GM21423 (cell line): ENCODE measurements at regions not wholly inside any gene's neighbourhood (a gene's known extent, or its start where the extent isn't known, plus 50 kb on each side); places are given as distances from the start of the nearest gene placed in this dataset.
A peak's percentile ranks its signal among the peaks of the same experiment; 100 is the strongest.

Experiments
- ATAC-seq: cut with Tn5 transposase; IDR thresholded peaks from one replicate; pipeline ENCODE4 v1.9.1; 2021; ENCODE audit warnings: mild to moderate bottlenecking, moderate library complexity; ENCODE audit not compliant: unreplicated experiment

DNA sequence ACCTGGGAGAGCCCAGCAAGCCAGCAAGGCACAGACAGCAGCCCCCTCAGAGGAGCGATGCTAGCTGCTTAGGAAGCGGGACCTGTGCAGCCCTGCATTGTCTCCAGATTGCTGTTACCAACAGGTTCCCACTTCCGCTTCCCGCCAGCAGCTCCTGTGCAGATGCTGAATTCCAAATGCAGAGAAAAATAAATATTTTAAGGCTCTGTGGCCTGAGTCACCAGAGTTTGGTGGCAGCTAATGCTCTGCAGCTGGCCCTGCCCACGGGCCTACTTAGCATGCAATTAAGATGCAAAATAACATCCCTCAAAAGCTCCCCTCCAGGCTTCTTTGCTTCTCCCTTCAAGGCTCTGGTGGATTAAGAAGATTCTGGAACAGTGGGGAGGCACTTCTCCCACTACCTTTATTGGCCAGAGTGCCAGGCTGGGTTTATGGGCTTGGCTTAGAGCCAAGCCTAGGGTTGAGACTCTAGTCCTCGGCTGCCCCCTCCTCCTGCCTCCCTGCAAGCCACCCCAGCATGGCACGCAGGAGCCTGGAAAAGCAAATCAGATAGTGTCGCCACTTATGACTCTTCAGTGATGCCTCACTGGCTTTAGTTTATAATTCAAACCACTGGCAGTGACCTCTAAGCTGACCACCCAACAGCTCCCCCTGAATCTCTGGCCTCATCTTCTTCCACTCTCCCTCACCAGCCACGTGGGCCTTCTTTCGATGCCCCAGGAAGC, 207.1 kb upstream of the ZC3H12A start:
- ATAC-seq: no peak

- no peak for ATAC-seq
Measured at GRCh38 chr1:37270639-37271038, 203.7 kb upstream of the ZC3H12A start.

DNA sequence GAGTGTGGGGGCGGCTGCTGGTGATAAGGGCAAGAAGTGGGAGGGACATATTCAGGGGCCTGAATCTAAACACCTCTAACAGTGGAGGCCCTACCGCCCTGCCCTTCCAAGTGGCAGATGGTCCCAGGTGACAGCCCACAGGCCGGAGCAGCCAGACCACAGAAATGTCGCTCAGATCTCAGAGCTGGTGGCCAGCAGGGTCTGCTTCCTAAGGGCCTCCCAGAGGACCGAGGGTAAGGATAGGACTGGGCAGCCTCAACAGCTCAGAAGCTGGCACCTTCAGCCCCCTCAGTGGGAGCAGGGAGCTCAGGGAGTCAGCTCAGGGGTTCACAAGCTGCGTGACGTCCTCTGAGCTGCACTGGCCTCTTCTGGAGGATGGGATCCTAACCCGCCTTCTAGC, 201.8 kb upstream of the ZC3H12A start:
- ATAC-seq: no peak

GRCh38 chr1:37274486-37274885, 199.9 kb upstream of the ZC3H12A start:
- ATAC-seq: no peak

DNA sequence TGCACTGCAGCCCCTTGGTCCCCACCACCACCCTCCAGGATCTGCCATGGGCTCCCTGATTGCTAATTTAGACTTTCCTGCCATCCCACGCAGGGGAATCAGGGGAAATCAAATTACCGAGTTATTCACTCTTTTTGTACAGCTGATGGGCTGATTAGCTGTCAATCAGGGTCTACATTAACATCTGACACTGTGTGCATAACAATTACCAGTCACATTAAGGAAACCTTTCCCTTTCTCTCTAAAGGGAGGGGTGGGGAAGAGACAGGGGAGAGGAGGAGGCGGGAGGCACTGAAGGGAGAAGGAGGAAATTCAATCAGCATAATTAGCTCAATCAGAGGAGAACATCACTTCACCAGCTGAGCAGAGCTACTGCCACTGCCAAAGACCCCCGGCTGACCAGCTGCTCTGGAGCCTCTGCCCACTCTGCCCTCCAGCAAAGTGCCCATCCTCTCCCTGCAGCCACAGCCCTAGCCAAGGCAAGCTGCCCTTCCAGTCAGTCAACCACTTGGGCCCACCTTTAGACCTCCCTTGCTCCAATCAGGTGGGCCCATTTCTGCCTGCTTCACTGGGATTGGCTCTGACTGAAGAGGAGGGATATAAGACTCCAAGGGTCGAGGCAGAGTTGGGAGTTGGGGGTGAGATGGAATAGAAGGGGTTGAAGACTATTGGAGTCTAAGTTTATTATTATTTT, 199.3 kb upstream of the ZC3H12A start:
- ATAC-seq: no peak

GRCh38 chr1:37277366-37277765, 197.0 kb upstream of the ZC3H12A start:
- no peak for ATAC-seq

GRCh38 chr1:37281354-37281753, 193.0 kb upstream of the ZC3H12A start:
- no peak for ATAC-seq

- no peak for ATAC-seq
Measured at GRCh38 chr1:37282764-37283163, 191.6 kb upstream of the ZC3H12A start.

GRCh38 chr1:37284053-37284452, 190.3 kb upstream of the ZC3H12A start:
- ATAC-seq: no peak

DNA sequence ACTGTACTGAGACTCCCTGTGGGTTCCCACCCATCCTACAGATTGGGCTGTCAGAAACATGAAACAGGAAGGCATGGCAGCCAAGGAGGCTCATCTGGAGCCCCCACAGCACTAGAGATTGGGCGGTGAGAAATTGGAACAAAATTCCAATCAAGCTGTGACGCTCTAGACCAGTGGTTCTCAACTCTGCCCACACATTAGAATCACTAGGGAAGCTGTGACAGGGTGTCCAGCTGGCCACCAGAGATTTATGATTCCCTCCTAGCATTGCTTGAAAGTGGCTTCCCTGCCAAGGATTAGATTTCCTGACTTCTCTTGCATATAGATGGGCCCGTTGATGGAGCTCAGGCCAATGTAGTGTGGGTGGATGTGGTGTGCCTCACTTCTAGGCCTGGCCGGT, 187.5 kb upstream of the ZC3H12A start:
- ATAC-seq: no peak

GRCh38 chr1:37288900-37289299, 185.5 kb upstream of the ZC3H12A start:
- ATAC-seq: peak; percentile 94

- no peak for ATAC-seq
Measured at GRCh38 chr1:37290718-37291117, 183.7 kb upstream of the ZC3H12A start.

- ATAC-seq: no peak
Measured at GRCh38 chr1:37292789-37293188, 181.6 kb upstream of the ZC3H12A start.

DNA sequence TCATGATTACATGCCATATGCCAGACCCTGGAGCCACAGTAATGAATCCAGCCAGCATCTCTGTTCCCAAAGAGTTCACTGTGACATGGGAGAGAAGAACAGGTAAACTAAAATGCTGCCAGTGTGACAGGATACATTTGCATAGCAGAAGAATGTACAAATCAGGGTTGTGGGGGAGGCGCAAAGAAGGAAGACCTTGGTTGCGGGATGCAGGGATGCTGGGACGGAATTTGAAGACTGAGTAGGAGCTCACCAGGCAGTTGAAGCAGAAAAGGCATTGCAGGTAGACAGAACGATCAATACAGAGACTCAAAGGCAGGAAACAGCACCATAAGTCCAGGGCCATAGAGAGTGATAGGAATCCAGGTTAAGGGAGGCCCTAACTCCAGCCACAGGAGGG, 180.3 kb upstream of the ZC3H12A start:
- ATAC-seq: no peak

- no peak for ATAC-seq
Measured at GRCh38 chr1:37294529-37294928, 179.9 kb upstream of the ZC3H12A start.

GRCh38 chr1:37298769-37299168, 175.6 kb upstream of the ZC3H12A start:
- no peak for ATAC-seq

DNA sequence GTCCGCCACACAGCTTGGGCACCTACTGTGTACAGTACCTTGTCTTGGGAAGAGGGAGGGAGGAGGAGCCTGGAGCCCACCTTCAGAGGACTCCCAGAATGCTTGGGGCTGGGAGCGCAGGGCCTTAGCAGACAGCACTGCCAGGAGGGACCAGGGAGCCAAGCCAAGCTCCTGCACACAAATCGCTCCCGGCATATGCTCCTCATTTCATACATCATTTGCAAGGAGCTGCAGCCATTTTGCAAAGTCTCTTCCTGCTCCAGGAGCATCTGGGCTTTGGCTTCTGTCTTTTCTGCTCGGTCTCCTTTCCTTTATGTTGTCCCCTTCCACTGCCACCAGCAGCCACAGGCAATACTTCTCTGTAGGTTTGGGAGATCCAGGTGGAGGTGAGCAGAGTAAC, 175.2 kb upstream of the ZC3H12A start:
- ATAC-seq: no peak

GRCh38 chr1:37303884-37304574, 170.4 kb upstream of the ZC3H12A start:
- ATAC-seq: no peak

GRCh38 chr1:37305108-37305507, 169.3 kb upstream of the ZC3H12A start:
- no peak for ATAC-seq

DNA sequence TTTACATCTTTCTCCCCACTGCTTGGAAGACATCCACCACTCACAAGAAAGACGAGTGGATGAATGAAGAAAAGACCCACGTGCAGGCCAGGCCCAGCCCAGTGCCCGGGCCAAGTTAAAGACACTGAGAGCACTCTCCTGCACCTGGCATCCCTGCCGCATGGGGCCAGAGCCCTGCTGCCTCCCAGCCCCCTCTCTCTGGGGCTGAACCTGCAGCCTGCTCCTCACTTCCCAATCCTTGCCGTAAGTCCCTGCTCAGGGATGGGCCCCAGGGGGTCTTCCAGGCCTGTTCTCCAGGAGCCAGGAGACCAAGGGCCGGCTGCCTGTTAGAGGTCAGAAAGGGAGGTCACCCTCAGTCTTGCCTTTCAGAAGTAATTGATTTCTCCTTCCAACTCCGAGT, 168.5 kb upstream of the ZC3H12A start:
- ATAC-seq: no peak

DNA sequence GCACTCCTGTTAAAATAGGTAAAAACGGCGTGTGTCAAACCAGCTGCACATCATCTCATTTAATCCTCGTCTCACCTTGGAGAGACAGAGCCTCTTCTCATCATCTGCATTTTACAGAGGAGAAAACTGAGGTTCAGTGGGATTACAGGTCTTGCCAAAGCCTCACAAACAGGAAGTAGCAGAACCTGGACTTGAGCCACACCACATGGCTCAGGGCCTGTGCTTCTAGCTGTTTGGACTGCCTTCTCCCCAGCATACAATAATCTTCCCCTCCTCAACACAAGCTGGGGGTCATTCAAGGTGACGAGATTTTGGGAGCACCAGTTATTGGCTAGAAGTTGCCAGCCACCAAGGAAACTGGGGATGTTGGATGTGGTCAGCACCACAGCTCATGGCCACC, 167.9 kb upstream of the ZC3H12A start:
- no peak for ATAC-seq

DNA sequence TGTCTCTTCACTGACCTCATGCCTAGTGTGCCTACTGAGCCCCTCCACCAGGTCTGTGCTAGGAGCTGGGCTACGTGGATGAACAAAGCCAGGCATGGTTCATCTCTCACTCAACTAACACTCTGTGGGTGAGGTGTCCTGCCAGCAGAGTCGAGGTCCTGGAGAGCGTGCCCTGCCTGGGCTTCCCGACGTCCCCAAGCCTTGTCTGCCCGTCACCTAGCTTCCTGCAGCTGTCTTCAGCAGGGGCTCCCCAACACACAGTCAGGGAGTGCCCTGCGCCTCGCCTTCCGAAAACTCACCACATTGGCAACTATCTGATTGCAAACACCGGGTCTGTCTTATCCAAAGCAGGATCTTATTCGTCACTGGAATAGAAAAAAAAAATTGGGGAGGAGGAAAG, 167.5 kb upstream of the ZC3H12A start:
- ATAC-seq: no peak
